ENCODE measurements at regions not wholly inside any gene's neighbourhood (a gene's known extent, or its start where the extent isn't known, plus 50 kb on each side); places are given as distances from the start of the nearest gene placed in this dataset.
"Not testable (repeated sequence)": the region's sequence is repeated elsewhere in the genome, so short reads cannot be mapped to it uniquely, and the experiment has no call there.

GRCh38 chr5:7250611-7251010 is 145.3 kb upstream of the ADCY2 start:
- H3K4me3 Mint-ChIP-seq: no peak overlapping the region

GRCh38 chr5:7251132-7251531 is 144.8 kb upstream of the ADCY2 start:
- H3K36me3 Mint-ChIP-seq (ENCODE audit: low read depth): no peaks in the 10 kb centered on the region
- H3K27ac Mint-ChIP-seq: no peak overlapping the region
- intact Hi-C loops (cut with micrococcal nuclease): no loop called here
- DNase-seq: no peak
- no peaks in the 10 kb centered on the region for H3K27me3 Mint-ChIP-seq
- no peaks in the 10 kb centered on the region for H3K4me1 Mint-ChIP-seq
- H3K9me3 Mint-ChIP-seq: no peaks in the 10 kb centered on the region
- no peak overlapping the region for H3K4me3 Mint-ChIP-seq

More at GRCh38 chr5:7250611-7251010, 145.3 kb upstream of the ADCY2 start:
- no peaks in the 10 kb centered on the region for H3K27me3 Mint-ChIP-seq
- no peaks in the 10 kb centered on the region for H3K9me3 Mint-ChIP-seq
- H3K36me3 Mint-ChIP-seq (ENCODE audit: low read depth): no peaks in the 10 kb centered on the region
- no peak for DNase-seq
- intact Hi-C loops (cut with micrococcal nuclease): no loop called here
- H3K27ac Mint-ChIP-seq: no peak overlapping the region
- no peaks in the 10 kb centered on the region for H3K4me1 Mint-ChIP-seq

GRCh38 chr5:7261049-7261448 is 134.9 kb upstream of the ADCY2 start:
- no peak for DNase-seq
- H3K27ac Mint-ChIP-seq: no peak overlapping the region
- no peaks in the 10 kb centered on the region for H3K9me3 Mint-ChIP-seq
- no peaks in the 10 kb centered on the region for H3K27me3 Mint-ChIP-seq
- no peaks in the 10 kb centered on the region for H3K4me1 Mint-ChIP-seq
- H3K4me3 Mint-ChIP-seq: no peak overlapping the region
- H3K36me3 Mint-ChIP-seq (ENCODE audit: low read depth): no peaks in the 10 kb centered on the region
- intact Hi-C loops (cut with micrococcal nuclease): no loop called here

GRCh38 chr5:7261900-7262299 is 134.0 kb upstream of the ADCY2 start:
- Mint-ChIP-seq H3K36me3 (ENCODE audit: low read depth) (no peaks in the 10 kb centered on the region), H3K27ac (no peak overlapping the region), H3K4me3 (no peak overlapping the region), H3K27me3 (no peaks in the 10 kb centered on the region), H3K4me1 (no peaks in the 10 kb centered on the region), H3K9me3 (no peaks in the 10 kb centered on the region)
- no peak for DNase-seq
- intact Hi-C loops (cut with micrococcal nuclease): no loop called here

GRCh38 chr5:7263398-7264015 is 132.4 kb upstream of the ADCY2 start:
- H3K27ac Mint-ChIP-seq; H3K4me3 Mint-ChIP-seq; H3K4me1 Mint-ChIP-seq; DNase-seq; H3K36me3 Mint-ChIP-seq (ENCODE audit: low read depth); H3K27me3 Mint-ChIP-seq; H3K9me3 Mint-ChIP-seq; intact Hi-C loops (cut with micrococcal nuclease): not testable (repeated sequence)

DNA sequence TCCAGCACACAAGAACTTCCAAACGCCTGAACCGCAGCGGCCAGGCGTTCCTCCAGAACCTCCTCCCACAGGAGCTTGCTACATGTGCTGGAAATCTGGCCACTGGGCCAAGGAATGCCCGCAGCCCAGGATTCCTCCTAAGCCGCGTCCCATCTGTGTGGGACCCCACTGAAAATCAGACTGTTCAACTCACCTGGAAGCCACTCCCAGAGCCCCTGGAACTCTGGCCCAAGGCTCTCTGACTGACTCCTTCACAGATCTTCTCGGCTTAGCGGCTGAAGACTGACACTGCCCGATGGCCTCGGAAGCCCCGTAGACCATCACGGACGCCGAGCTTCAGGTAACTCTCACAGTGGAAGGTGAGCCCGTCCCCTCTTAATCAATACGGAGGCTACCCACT is 130.2 kb upstream of the ADCY2 start:
- H3K27ac Mint-ChIP-seq; H3K36me3 Mint-ChIP-seq (ENCODE audit: low read depth): not testable (repeated sequence)

DNA sequence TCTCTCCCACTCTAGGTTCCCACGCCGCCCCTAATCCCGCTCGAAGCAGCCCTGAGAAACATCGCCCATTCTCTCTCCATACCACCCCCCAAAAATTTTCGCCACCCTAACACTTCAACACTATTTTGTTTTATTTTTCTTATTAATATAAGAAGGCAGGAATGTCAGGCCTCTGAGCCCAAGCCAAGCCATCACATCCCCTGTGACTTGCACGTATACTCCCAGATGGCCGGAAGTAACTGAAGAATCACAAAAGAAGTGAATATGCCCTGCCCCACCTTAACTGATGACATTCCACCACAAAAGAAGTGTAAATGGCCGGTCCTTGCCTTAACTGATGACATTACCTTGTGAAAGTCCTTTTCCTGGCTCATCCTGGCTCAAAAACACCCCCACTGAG is 127.2 kb upstream of the ADCY2 start:
- H3K27ac Mint-ChIP-seq; H3K27me3 Mint-ChIP-seq; H3K9me3 Mint-ChIP-seq; H3K4me1 Mint-ChIP-seq; H3K36me3 Mint-ChIP-seq (ENCODE audit: low read depth); H3K4me3 Mint-ChIP-seq; DNase-seq; intact Hi-C loops (cut with micrococcal nuclease): not testable (repeated sequence)

More for the DNA sequence above, 130.2 kb upstream of the ADCY2 start:
- DNase-seq; intact Hi-C loops (cut with micrococcal nuclease); H3K27me3 Mint-ChIP-seq; H3K4me1 Mint-ChIP-seq; H3K9me3 Mint-ChIP-seq; H3K4me3 Mint-ChIP-seq: not testable (repeated sequence)

- H3K4me1 Mint-ChIP-seq: no peaks in the 10 kb centered on the region
- H3K27me3 Mint-ChIP-seq: no peaks in the 10 kb centered on the region
- intact Hi-C loops (cut with micrococcal nuclease): no loop called here
- no peaks in the 10 kb centered on the region for H3K36me3 Mint-ChIP-seq (ENCODE audit: low read depth)
- H3K4me3 Mint-ChIP-seq: no peak overlapping the region
- H3K9me3 Mint-ChIP-seq: no peaks in the 10 kb centered on the region
- DNase-seq: no peak
- H3K27ac Mint-ChIP-seq: no peak overlapping the region
Observed at GRCh38 chr5:7269591-7270274, 126.2 kb upstream of the ADCY2 start.

DNA sequence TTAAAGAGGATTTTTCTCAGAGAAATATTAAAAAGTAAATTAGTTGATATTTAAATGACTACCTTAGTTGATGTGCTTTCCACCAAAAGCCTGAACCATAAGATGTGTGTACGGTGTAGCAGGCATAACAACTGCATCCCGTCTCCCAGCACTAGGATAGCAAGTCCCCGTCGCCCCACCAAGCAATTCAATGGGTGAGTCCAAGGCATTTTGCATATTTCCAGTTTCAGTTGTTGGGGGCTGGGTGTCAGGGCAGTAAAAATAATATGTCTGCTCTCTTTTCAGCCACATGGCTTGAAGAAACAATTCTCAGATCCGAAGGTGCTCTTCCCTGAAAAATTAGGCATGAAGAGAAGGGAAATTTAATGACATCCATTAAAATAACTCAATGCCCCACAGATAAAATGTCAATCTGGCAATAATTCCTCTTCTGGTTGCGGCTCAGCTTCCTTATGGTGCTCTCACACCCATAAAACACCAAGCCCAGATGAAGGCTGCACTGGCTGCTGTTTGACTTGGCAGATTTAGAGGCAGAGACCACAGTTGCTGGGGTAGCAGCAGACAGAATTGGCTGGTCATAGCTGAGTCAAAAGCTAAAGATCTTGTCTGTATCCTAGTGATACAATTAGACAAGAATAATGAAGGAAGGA is 124.4 kb upstream of the ADCY2 start:
- H3K9me3 Mint-ChIP-seq: no peaks in the 10 kb centered on the region
- H3K36me3 Mint-ChIP-seq (ENCODE audit: low read depth): no peaks in the 10 kb centered on the region
- no peaks in the 10 kb centered on the region for H3K27me3 Mint-ChIP-seq
- H3K4me3 Mint-ChIP-seq: no peak overlapping the region
- H3K4me1 Mint-ChIP-seq: no peaks in the 10 kb centered on the region
- H3K27ac Mint-ChIP-seq: no peak overlapping the region
- intact Hi-C loops (cut with micrococcal nuclease): no loop called here
- DNase-seq: no peak

DNA sequence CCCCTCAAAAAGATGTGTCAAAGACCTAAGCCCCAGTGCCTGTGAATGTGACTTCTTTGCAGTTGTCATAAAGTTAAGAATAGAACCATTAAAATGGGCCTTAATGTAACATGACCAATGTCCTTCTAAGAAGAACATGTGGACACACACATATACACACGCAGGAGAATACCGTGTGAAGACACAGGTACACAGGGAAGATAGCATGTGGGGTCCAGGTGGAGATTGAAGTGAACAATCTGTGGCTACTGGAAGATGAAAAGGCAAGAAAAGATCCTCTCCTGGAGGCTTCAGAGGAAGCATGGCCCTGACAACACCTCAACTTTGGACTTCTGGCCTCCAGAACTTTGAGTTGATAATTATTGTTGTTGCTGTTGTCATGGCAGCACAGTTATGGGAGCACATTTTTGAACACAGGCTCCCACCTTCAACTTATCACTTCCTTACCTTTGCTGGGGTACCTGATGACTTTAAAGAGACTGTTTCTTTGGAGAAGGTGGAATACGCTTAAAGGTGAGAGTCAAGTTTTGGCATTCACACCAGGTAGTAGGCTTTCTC is 123.5 kb upstream of the ADCY2 start:
- H3K27ac Mint-ChIP-seq: no peak overlapping the region
- intact Hi-C loops (cut with micrococcal nuclease): no loop called here

DNA sequence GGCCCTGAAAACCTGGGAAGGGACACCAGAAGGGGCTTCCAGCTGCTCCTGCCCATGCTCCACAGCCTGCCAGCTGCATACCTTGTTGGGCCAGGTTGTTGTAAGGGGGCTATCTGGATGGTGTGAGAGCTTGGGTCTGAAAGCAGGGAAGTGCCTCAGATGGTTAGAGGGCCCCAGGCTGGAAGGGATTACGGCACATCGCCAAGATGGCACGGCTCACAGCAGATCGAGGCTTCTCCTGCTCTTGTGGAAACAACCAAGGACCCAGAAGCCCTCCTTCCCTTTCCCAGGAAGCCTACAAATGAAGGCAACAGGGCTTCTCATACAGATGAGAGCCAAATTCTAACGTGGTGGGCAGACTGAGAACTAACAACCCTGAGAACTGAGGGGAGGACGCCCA is 121.7 kb upstream of the ADCY2 start:
- no peaks in the 10 kb centered on the region for H3K36me3 Mint-ChIP-seq (ENCODE audit: low read depth)
- H3K27ac Mint-ChIP-seq: no peak overlapping the region
- no peak for DNase-seq
- no peaks in the 10 kb centered on the region for H3K27me3 Mint-ChIP-seq
- no peaks in the 10 kb centered on the region for H3K4me1 Mint-ChIP-seq
- intact Hi-C loops (cut with micrococcal nuclease): no loop called here
- H3K4me3 Mint-ChIP-seq: no peak overlapping the region
- no peaks in the 10 kb centered on the region for H3K9me3 Mint-ChIP-seq

More for the DNA sequence above, 123.5 kb upstream of the ADCY2 start:
- Mint-ChIP-seq H3K4me1 (no peaks in the 10 kb centered on the region), H3K4me3 (no peak overlapping the region), H3K27me3 (no peaks in the 10 kb centered on the region), H3K36me3 (ENCODE audit: low read depth) (no peaks in the 10 kb centered on the region), H3K9me3 (no peaks in the 10 kb centered on the region)
- DNase-seq: no peak

- H3K36me3 Mint-ChIP-seq (ENCODE audit: low read depth); H3K27me3 Mint-ChIP-seq; DNase-seq; intact Hi-C loops (cut with micrococcal nuclease); H3K4me3 Mint-ChIP-seq; H3K9me3 Mint-ChIP-seq; H3K27ac Mint-ChIP-seq; H3K4me1 Mint-ChIP-seq: not testable (repeated sequence)
Observed at GRCh38 chr5:7289634-7290033, 106.3 kb upstream of the ADCY2 start.

- H3K4me1 Mint-ChIP-seq; H3K4me3 Mint-ChIP-seq; H3K27me3 Mint-ChIP-seq; H3K27ac Mint-ChIP-seq; H3K9me3 Mint-ChIP-seq; DNase-seq; intact Hi-C loops (cut with micrococcal nuclease); H3K36me3 Mint-ChIP-seq (ENCODE audit: low read depth): not testable (repeated sequence)
Observed at GRCh38 chr5:7297821-7298220, 98.1 kb upstream of the ADCY2 start.

GRCh38 chr5:7299731-7300130 is 96.2 kb upstream of the ADCY2 start:
- H3K9me3 Mint-ChIP-seq; H3K27me3 Mint-ChIP-seq; H3K36me3 Mint-ChIP-seq (ENCODE audit: low read depth); H3K4me3 Mint-ChIP-seq; H3K4me1 Mint-ChIP-seq; H3K27ac Mint-ChIP-seq; DNase-seq; intact Hi-C loops (cut with micrococcal nuclease): not testable (repeated sequence)
